Small intestine (tissue), 7 donors: ENCODE measurements at regions not wholly inside any gene's neighbourhood (a gene's known extent, or its start where the extent isn't known, plus 50 kb on each side); places are given as distances from the start of the nearest gene placed in this dataset.

Experiments used
- DNase-seq, 2 donors: peaks; one replicate each; pipeline versions ENCODE4 v3.0.0 to v3.0.0-alpha.2; 2013
- FAIRE-seq: peaks from 2 replicates; lab custom pipeline; 2012; peaks lifted over from hg19 to GRCh38; lab: Jason Lieb, UNC
- H3K27ac ChIP-seq, 3 donors: one replicate each; pipeline ENCODE4 v1.5.1; 2013; ENCODE audit warnings: low read length in 2 of 3, mild to moderate bottlenecking in 2 of 3, control low read depth in 1 of 3, inconsistent platforms in 1 of 3, low read depth in 1 of 3, moderate library complexity in 1 of 3
- H3K27me3 ChIP-seq, 3 donors: one replicate each; pipeline ENCODE4 v1.6.1; 2013; ENCODE audit warnings: low read length in 3 of 3, inconsistent platforms in 1 of 3; ENCODE audit not compliant: control insufficient read depth in 3 of 3, insufficient read depth in 3 of 3
- H3K36me3 ChIP-seq, 3 donors: one replicate each; pipeline ENCODE4 v1.6.1; 2013; ENCODE audit warnings: low read length in 3 of 3, inconsistent platforms in 1 of 3, low read depth in 1 of 3, mild to moderate bottlenecking in 1 of 3, moderate library complexity in 1 of 3; ENCODE audit not compliant: control insufficient read depth in 3 of 3, insufficient read depth in 2 of 3
- H3K4me1 ChIP-seq, 3 donors: one replicate each; pipeline ENCODE4 v1.6.1; 2013; ENCODE audit warnings: low read length in 2 of 3, inconsistent platforms in 1 of 3, low read depth in 1 of 3, mild to moderate bottlenecking in 1 of 3, moderate library complexity in 1 of 3; ENCODE audit not compliant: control insufficient read depth in 3 of 3, insufficient read depth in 2 of 3
- H3K4me3 ChIP-seq, 3 donors: one replicate each; pipeline ENCODE4 v1.5.1; 2013; ENCODE audit warnings: low read length in 3 of 3, control low read depth in 1 of 3, inconsistent platforms in 1 of 3, low read depth in 1 of 3, mild to moderate bottlenecking in 1 of 3, moderate library complexity in 1 of 3
- H3K9me3 ChIP-seq, 2 donors: one replicate each; pipeline ENCODE4 v1.6.1; 2013; ENCODE audit warnings: low read depth in 1 of 2, low read length in 1 of 2; ENCODE audit not compliant: control insufficient read depth in 2 of 2, insufficient read depth in 1 of 2
- WGBS, 3 donors: extraction: QIAGEN DNeasy Blood & Tissue Kit; methylation state at CpG; one replicate each; pipeline ENCODE4 v1.1.7; 2013; 5-methylcytosine and 5-hydroxymethylcytosine counted together
- donor health status: healthy with polysubstance abuse.
- donor health status: control.
- donor health status: control.
- donor health status: Bipolar disorder and iron deficiency.
- donor health status: healthy.

- no peak overlapping the region for H3K27ac ChIP-seq
- 84 to 95% (median 85%) methylated on average over 1 of the region's 1 CpG for WGBS, 3 donors
- H3K27me3 ChIP-seq: no peaks in the 10 kb centered on the region
- H3K9me3 ChIP-seq: peaks cover 0 to 3% of the 10 kb centered on the region in 2 donors
- DNase-seq (no peak), FAIRE-seq (no peak)
- no peaks in the 10 kb centered on the region for H3K36me3 ChIP-seq
- H3K4me1 ChIP-seq: no peaks in the 10 kb centered on the region
- no peak overlapping the region for H3K4me3 ChIP-seq
Observed at GRCh38 chr11:56852131-56852530, 103.6 kb upstream of the OR9G4 start.

GRCh38 chr11:56849852-56850251 lies 101.4 kb upstream of the OR9G4 start:
- H3K36me3 ChIP-seq: no peaks in the 10 kb centered on the region
- H3K27ac ChIP-seq: no peak overlapping the region
- WGBS, 3 donors: 85 to 91% (median 87%) methylated on average over 2 of the region's 2 CpGs
- peaks cover 0 to 3% (median 0%) of the 10 kb centered on the region in 3 donors for H3K4me1 ChIP-seq
- DNase-seq (no peak), FAIRE-seq (no peak)
- H3K27me3 ChIP-seq: no peaks in the 10 kb centered on the region
- no peak overlapping the region for H3K4me3 ChIP-seq
- peaks cover 0 to 3% of the 10 kb centered on the region in 2 donors for H3K9me3 ChIP-seq

- no peak overlapping the region for H3K4me3 ChIP-seq
- no peaks in the 10 kb centered on the region for H3K36me3 ChIP-seq
- H3K9me3 ChIP-seq: peaks cover 0 to 3% of the 10 kb centered on the region in 2 donors
- no peaks in the 10 kb centered on the region for H3K27me3 ChIP-seq
- peaks cover 0 to 3% (median 0%) of the 10 kb centered on the region in 3 donors for H3K4me1 ChIP-seq
- H3K27ac ChIP-seq: no peak overlapping the region
- no peak for FAIRE-seq
- DNase-seq: no peak
Observed at GRCh38 chr11:56849250-56849649, 100.8 kb upstream of the OR9G4 start.

- Histone ChIP-seq H3K9me3 (peaks cover 0 to 3% of the 10 kb centered on the region in 2 donors), H3K36me3 (no peaks in the 10 kb centered on the region), H3K4me1 (peaks cover 0 to 3% (median 0%) of the 10 kb centered on the region in 3 donors), H3K27me3 (no peaks in the 10 kb centered on the region), H3K4me3 (no peak overlapping the region), H3K27ac (no peak overlapping the region)
- FAIRE-seq: no peak
- no peak for DNase-seq
- 80 to 86% (median 85%) methylated on average over 8 of the region's 8 CpGs for WGBS, 3 donors
Observed at GRCh38 chr11:56848141-56848809, 99.8 kb upstream of the OR9G4 start.

GRCh38 chr11:56846631-56847576 lies 98.4 kb upstream of the OR9G4 start:
- no peak for FAIRE-seq
- 68 to 81% (median 69%) methylated on average over 8 of the region's 8 CpGs for WGBS, 3 donors
- Histone ChIP-seq H3K9me3 (peaks cover 0 to 3% of the 10 kb centered on the region in 2 donors), H3K4me1 (peaks cover 0 to 8% (median 0%) of the 10 kb centered on the region in 3 donors), H3K27ac (no peak overlapping the region), H3K36me3 (no peaks in the 10 kb centered on the region), H3K4me3 (no peak overlapping the region), H3K27me3 (no peaks in the 10 kb centered on the region)
- DNase-seq: no peak

- no peaks in the 10 kb centered on the region for H3K36me3 ChIP-seq
- H3K27me3 ChIP-seq: no peaks in the 10 kb centered on the region
- DNase-seq (no peak), FAIRE-seq (no peak)
- no peak overlapping the region for H3K27ac ChIP-seq
- H3K4me3 ChIP-seq: no peak overlapping the region
- H3K4me1 ChIP-seq: peaks cover 0 to 8% (median 0%) of the 10 kb centered on the region in 3 donors
- no peaks in the 10 kb centered on the region for H3K9me3 ChIP-seq
- 90 to 95% (median 94%) methylated on average over 15 to 20 of the region's 20 CpGs for WGBS, 3 donors
Observed at GRCh38 chr11:56845121-56845732, 96.7 kb upstream of the OR9G4 start.

GRCh38 chr11:56843816-56844215 lies 95.3 kb upstream of the OR9G4 start:
- Histone ChIP-seq H3K4me1 (peaks cover 0 to 8% (median 0%) of the 10 kb centered on the region in 3 donors), H3K27ac (no peak overlapping the region), H3K4me3 (no peak overlapping the region), H3K27me3 (no peaks in the 10 kb centered on the region), H3K9me3 (no peaks in the 10 kb centered on the region), H3K36me3 (no peaks in the 10 kb centered on the region)
- 58 to 74% (median 64%) methylated on average over 2 of the region's 2 CpGs for WGBS, 3 donors
- DNase-seq: no peak
- no peak for FAIRE-seq
